Esophagus squamous epithelium (tissue), 4 donors: ENCODE measurements at regions not wholly inside any gene's neighbourhood (a gene's known extent, or its start where the extent isn't known, plus 50 kb on each side); places are given as distances from the start of the nearest gene placed in this dataset.

Source experiments
- CTCF ChIP-seq, 6 experiments: fragments of 450-650 bp in 4 of 6; fragments of 200-600 bp in 2 of 6; sonication (generic) in 2 of 6; IDR thresholded peaks; one replicate each; pipeline ENCODE4 v1.5.1; 2016 to 2019; ENCODE audit warnings: antibody characterized with exemption in 6 of 6, mild to moderate bottlenecking in 4 of 6, moderate library complexity in 4 of 6
- POLR2A ChIP-seq, 4 donors: fragments of 450-650 bp; IDR thresholded peaks; one replicate each; pipeline ENCODE4 v1.6.1; 2017; ENCODE audit warnings: antibody characterized with exemption in 4 of 4, mild to moderate bottlenecking in 4 of 4, moderate library complexity in 3 of 4

- TF ChIP-seq CTCF (IDR thresholded peaks at IDR 0.05): no peak
- TF ChIP-seq POLR2A (IDR thresholded peaks at IDR 0.05): no peak
Measured at GRCh38 chr9:93730648-93731047, 154.3 kb downstream of the PHF2 start.
